ENCODE measurements at regions not wholly inside any gene's neighbourhood (a gene's known extent, or its start where the extent isn't known, plus 50 kb on each side); places are given as distances from the start of the nearest gene placed in this dataset.

DNA sequence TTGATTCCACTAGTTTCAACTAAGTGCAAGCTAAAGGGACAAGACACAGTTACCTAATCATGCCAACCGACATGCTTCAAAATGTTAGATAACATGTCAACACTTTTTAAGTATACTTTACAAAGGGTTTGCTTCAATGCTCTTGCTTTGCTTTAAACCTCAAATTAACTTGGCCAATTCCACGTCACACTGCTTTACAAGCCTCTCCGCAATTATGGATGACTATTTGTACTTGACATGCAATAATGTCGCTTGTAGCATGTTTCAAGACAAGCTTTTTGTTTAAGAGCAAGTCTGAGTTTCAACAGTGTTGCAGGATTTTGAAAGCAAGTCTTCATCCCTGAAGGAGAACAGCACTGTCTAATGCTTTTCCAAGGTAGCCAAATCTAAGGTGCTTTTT is 86.9 kb downstream of the CNTN3 start:
- no peaks in the 10 kb centered on the region for H3K23me2 ChIP-seq (ENCODE audit: insufficient read length, low read depth, low read length, poor library complexity, severe bottlenecking)
- no peaks in the 10 kb centered on the region for H3K27me3 ChIP-seq (ENCODE audit: insufficient read depth, low read length)
- H3K14ac ChIP-seq (ENCODE audit: insufficient read depth, low read length) = no peak overlapping the region
- no peak overlapping the region for H2BK12ac ChIP-seq (ENCODE audit: insufficient read length, low read depth, low read length)
- H3K4me2 ChIP-seq (ENCODE audit: insufficient read depth, insufficient read length, low read length) = no peak overlapping the region
- no peak overlapping the region for H2BK120ac ChIP-seq (ENCODE audit: low read depth, low read length, poor library complexity, severe bottlenecking)
- H3K27me3 Mint-ChIP-seq (ENCODE audit: low read depth) = no peaks in the 10 kb centered on the region; the same call in 1 of the 2 replicates
- no peak overlapping the region for H2BK20ac ChIP-seq (ENCODE audit: low read depth, low read length, poor library complexity, severe bottlenecking)
- H3K9me3 Mint-ChIP-seq = 0 out of 5 replicates have a peak, but pooled peaks cover 0 to 2% of the 10 kb centered on the region in 2 experiments
- no peak overlapping the region for H4K91ac ChIP-seq (ENCODE audit: insufficient read length, low read depth, low read length)
- H3K36me3 Mint-ChIP-seq (ENCODE audit: insufficient read depth in 1 of 3, low read depth in 3 of 3) = no peaks in the 10 kb centered on the region
- H4K20me1 ChIP-seq (ENCODE audit: control insufficient read depth, insufficient read depth, insufficient read length) = no peaks in the 10 kb centered on the region
- no peak overlapping the region for H3K56ac ChIP-seq (ENCODE audit: insufficient read length, low read depth, low read length)
- no peaks in the 10 kb centered on the region for H3K4me1 ChIP-seq (ENCODE audit: insufficient read depth, low read length)
- no peak overlapping the region for H3K18ac ChIP-seq (ENCODE audit: insufficient read length, low read depth, low read length)
- H3K23ac ChIP-seq (ENCODE audit: insufficient read length, low read depth, low read length) = no peak overlapping the region
- no peaks in the 10 kb centered on the region for H3K4me1 Mint-ChIP-seq
- H3K79me2 ChIP-seq (ENCODE audit: insufficient read depth, low read length) = no peaks in the 10 kb centered on the region
- H4K8ac ChIP-seq (replicated peaks; ENCODE audit: insufficient read length, low read depth, low read length) = no peak overlapping the region
- no peak overlapping the region for H3K4me3 Mint-ChIP-seq
- WGBS (ENCODE audit: extremely low coverage, insufficient read length, low lambda C conversion rate) = no CpG with 5 or more reads among the region's 4 CpGs
- H3K27ac ChIP-seq (ENCODE audit: insufficient read length, low read depth, low read length) = no peak overlapping the region
- H2BK15ac ChIP-seq (ENCODE audit: low read depth, low read length) = no peak overlapping the region
- H3K9ac ChIP-seq (ENCODE audit: extremely low read depth, insufficient read length, low read length) = no peak overlapping the region
- no peak overlapping the region for H3K4ac ChIP-seq (ENCODE audit: low read depth, low read length)
- H3K9me3 ChIP-seq (ENCODE audit: control insufficient read depth, low read depth, low read length) = no peaks in the 10 kb centered on the region
- H3K79me1 ChIP-seq (ENCODE audit: insufficient read depth, low read depth, low read length, poor library complexity, severe bottlenecking) = no peaks in the 10 kb centered on the region
- no peak overlapping the region for H3T11ph ChIP-seq (ENCODE audit: low read length)
- DNase-seq = no peak
- no peak overlapping the region for H2AK5ac ChIP-seq (ENCODE audit: insufficient read length, low read length)
- H2AFZ ChIP-seq (ENCODE audit: low read length) = no peak overlapping the region
- TF ChIP-seq, protein P1, sequence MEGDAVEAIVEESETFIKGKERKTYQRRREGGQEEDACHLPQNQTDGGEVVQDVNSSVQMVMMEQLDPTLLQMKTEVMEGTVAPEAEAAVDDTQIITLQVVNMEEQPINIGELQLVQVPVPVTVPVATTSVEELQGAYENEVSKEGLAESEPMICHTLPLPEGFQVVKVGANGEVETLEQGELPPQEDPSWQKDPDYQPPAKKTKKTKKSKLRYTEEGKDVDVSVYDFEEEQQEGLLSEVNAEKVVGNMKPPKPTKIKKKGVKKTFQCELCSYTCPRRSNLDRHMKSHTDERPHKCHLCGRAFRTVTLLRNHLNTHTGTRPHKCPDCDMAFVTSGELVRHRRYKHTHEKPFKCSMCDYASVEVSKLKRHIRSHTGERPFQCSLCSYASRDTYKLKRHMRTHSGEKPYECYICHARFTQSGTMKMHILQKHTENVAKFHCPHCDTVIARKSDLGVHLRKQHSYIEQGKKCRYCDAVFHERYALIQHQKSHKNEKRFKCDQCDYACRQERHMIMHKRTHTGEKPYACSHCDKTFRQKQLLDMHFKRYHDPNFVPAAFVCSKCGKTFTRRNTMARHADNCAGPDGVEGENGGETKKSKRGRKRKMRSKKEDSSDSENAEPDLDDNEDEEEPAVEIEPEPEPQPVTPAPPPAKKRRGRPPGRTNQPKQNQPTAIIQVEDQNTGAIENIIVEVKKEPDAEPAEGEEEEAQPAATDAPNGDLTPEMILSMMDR (conservative IDR thresholded peaks at IDR 0.05) = no peak
- H2BK5ac ChIP-seq (ENCODE audit: insufficient read length, low read length) = no peak overlapping the region
- no peak overlapping the region for H4K5ac ChIP-seq (ENCODE audit: insufficient read length, low read depth, low read length)
- no peak overlapping the region for H3K27ac Mint-ChIP-seq

All from H9 (cell line).